ENCODE measurements at regions not wholly inside any gene's neighbourhood (a gene's known extent, or its start where the extent isn't known, plus 50 kb on each side); places are given as distances from the start of the nearest gene placed in this dataset.

DNA sequence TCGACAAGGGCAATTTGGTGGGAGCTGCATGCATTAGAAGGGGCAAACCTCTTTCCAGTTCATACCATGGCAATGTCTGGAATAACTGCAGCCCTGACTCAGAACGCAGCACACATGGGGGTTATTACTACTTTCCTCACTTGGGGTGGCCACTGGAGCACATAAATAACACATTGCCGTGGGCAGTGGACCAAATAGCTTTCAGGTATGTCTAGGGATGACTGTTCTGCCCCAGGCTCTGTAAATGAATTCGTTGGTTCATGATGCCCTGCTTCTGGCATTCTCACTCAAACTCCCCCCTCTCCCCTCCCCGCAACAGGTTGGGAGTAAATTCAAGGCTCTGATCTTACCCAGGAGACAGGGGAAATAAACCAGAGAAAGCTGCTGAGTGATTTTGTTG is 238.0 kb upstream of the PLET1 start:
- TF ChIP-seq POLR2A (IDR thresholded peaks at IDR 0.05), result no peak
- TF ChIP-seq, protein P1, sequence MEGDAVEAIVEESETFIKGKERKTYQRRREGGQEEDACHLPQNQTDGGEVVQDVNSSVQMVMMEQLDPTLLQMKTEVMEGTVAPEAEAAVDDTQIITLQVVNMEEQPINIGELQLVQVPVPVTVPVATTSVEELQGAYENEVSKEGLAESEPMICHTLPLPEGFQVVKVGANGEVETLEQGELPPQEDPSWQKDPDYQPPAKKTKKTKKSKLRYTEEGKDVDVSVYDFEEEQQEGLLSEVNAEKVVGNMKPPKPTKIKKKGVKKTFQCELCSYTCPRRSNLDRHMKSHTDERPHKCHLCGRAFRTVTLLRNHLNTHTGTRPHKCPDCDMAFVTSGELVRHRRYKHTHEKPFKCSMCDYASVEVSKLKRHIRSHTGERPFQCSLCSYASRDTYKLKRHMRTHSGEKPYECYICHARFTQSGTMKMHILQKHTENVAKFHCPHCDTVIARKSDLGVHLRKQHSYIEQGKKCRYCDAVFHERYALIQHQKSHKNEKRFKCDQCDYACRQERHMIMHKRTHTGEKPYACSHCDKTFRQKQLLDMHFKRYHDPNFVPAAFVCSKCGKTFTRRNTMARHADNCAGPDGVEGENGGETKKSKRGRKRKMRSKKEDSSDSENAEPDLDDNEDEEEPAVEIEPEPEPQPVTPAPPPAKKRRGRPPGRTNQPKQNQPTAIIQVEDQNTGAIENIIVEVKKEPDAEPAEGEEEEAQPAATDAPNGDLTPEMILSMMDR (IDR thresholded peaks at IDR 0.05), result no peak

Measured in breast epithelium (tissue), 3 donors.